ENCODE measurements at regions not wholly inside any gene's neighbourhood (a gene's known extent, or its start where the extent isn't known, plus 50 kb on each side); places are given as distances from the start of the nearest gene placed in this dataset.

- DNase-seq (ENCODE audit: low read depth) = no peak
- no peak overlapping the region for H3K4me3 ChIP-seq (ENCODE audit: low read length)
- no peak for TF ChIP-seq CTCF (conservative IDR thresholded peaks at IDR 0.05; ENCODE audit: low read depth, low read length)
These were observed 119.5 kb downstream of the SKIDA1 start for GRCh38 chr10:21405981-21406380.

GRCh38 chr10:21403256-21404015 lies 122.0 kb downstream of the SKIDA1 start:
- no peak for DNase-seq (ENCODE audit: low read depth)
- H3K4me3 ChIP-seq (ENCODE audit: low read length) = no peak overlapping the region
- TF ChIP-seq CTCF (conservative IDR thresholded peaks at IDR 0.05; ENCODE audit: low read depth, low read length) = no peak

GRCh38 chr10:21402606-21403083 lies 122.8 kb downstream of the SKIDA1 start:
- TF ChIP-seq CTCF (conservative IDR thresholded peaks at IDR 0.05; ENCODE audit: low read depth, low read length) = no peak
- no peak overlapping the region for H3K4me3 ChIP-seq (ENCODE audit: low read length)
- DNase-seq (ENCODE audit: low read depth) = peak; percentile 71

GRCh38 chr10:21401196-21401595 lies 124.3 kb downstream of the SKIDA1 start:
- no peak overlapping the region for H3K4me3 ChIP-seq (ENCODE audit: low read length)
- DNase-seq (ENCODE audit: low read depth) = no peak
- TF ChIP-seq CTCF (conservative IDR thresholded peaks at IDR 0.05; ENCODE audit: low read depth, low read length) = no peak

- peak; percentile 76 for DNase-seq (ENCODE audit: low read depth)
- TF ChIP-seq CTCF (conservative IDR thresholded peaks at IDR 0.05; ENCODE audit: low read depth, low read length) = no peak
- no peak overlapping the region for H3K4me3 ChIP-seq (ENCODE audit: low read length)
These were observed 126.0 kb downstream of the SKIDA1 start for GRCh38 chr10:21399392-21400035.

- H3K4me3 ChIP-seq (ENCODE audit: low read length) = no peak overlapping the region
- TF ChIP-seq CTCF (conservative IDR thresholded peaks at IDR 0.05; ENCODE audit: low read depth, low read length) = no peak
- DNase-seq (ENCODE audit: low read depth) = no peak
These were observed 126.8 kb downstream of the SKIDA1 start for GRCh38 chr10:21398563-21399231.

All from retinal pigment epithelial cell (primary cell).